Ramos (cell line): ENCODE measurements at regions not wholly inside any gene's neighbourhood (a gene's known extent, or its start where the extent isn't known, plus 50 kb on each side); places are given as distances from the start of the nearest gene placed in this dataset.
"Not testable (repeated sequence)": the region's sequence is repeated elsewhere in the genome, so short reads cannot be mapped to it uniquely, and the experiment has no call there.

Experiments used
- in situ Hi-C: fragments of 300-500 bp; cut with MboI; formaldehyde crosslinking; loops from one replicate; pipeline ENCODE4 v1.14.3; 2022; ENCODE audit warnings: low sequenced_read_pairs; ENCODE audit not compliant: unreplicated experiment

- in situ Hi-C loops: no loop called here
Measured at GRCh38 chr6:26230351-26230750, 134.6 kb upstream of the BTN3A2 start.

DNA sequence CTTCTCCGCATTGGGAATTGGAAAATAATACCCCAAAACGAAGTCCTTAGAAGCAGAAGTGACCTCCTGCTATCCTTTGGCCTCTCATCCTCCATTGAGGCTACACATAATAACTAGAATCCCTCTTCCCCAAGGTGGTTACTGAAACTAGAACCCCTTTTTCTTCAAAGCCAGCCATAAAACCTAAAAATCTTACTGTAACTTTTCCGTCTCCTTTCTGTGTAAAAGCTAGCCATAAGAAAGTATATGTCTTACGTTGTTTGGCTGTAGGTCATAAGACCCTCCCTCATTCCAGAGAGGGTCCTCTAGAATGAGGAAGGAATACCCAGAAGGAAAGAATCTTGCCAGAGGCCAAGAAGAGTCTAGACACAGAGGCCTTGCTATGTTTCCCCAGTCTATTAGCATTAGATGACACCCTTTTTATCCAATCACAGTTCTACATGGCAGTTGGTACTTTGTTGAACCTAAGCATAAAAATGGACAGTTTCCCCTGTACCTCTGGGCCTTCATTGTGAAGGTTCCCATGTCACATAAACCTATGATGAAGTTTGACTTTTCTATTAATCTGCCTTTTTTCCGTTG lies 133.9 kb upstream of the BTN3A2 start:
- in situ Hi-C loops: no loop called here

- in situ Hi-C loops: no loop called here
Measured at GRCh38 chr6:26232306-26232939, 132.6 kb upstream of the BTN3A2 start.

DNA sequence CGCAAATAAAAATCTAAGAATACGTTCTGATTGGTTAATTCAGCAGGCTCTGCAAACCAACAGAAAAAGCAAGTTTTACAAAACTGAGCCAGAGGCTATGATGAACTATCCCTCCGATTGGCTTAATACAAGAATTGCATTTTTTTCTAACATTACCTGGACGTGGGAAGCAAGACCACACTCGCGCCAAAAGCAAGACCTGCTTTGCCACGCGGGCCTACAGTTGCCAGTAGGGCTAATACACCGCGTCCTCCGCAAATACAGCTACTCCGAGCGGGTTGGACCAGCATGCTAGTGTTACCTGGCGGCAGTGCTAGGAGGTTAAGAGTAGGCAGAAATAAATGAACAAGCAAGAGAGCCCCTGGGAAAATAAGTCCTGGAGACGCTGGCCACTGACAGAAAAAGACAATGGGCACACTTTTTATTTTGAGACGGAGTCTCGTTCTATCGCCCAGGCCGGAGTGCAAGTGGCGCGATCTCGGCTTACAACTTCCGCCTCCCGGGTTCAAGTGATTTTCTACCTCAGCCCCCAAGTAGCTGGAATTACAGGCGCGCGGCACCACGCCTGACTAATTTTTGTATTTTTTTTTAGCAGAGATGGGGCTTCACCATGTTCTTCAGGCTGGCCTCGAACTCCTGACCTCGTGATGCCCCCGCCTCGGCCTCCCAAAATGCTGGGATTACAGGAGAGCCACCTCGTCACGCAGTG lies 131.9 kb upstream of the BTN3A2 start:
- in situ Hi-C loops: no loop called here

- in situ Hi-C loops: no loop called here
Measured at GRCh38 chr6:26233649-26234420, 131.2 kb upstream of the BTN3A2 start.

DNA sequence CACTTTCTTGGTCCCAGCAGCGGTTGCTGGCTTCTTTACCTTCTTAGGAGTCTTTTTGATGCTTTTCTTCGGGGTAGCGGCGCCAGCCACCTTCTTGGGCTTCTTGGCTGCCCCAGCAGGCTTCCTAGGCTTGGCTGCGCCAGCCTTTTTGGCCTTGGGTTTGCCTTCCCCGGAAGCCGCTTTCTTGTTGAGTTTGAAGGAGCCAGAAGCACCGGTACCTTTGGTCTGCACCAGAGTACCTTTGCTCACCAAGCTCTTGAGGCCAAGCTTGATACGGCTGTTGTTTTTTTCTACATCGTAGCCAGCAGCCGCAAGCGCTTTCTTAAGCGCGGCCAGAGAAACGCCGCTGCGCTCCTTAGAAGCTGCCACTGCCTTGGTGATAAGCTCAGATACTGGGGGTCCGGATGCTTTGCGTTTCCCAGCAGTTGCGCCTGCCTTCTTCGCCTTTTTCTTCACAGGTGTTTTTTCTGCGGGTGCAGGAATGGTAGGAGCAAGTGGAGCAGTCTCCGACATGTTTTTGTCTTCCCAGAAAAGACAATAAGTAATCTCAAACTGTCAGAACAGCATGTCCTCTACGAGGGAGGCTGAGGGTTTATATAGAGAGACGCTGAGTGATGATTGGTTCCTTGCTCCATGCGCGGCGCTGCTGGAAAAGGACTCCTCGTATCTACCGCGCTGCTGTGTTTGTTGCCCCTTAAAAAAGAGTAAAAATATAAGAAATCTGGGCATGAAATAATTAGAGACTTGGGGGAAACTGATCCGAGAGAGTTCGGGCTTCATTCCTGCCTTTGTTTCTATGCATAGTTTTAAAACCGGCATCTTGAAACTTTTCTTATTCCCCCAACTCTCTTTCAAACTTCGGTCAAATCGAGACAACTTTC lies 130.3 kb upstream of the BTN3A2 start:
- in situ Hi-C loops: no loop called here

GRCh38 chr6:26235302-26235670 lies 129.7 kb upstream of the BTN3A2 start:
- in situ Hi-C loops: no loop called here

DNA sequence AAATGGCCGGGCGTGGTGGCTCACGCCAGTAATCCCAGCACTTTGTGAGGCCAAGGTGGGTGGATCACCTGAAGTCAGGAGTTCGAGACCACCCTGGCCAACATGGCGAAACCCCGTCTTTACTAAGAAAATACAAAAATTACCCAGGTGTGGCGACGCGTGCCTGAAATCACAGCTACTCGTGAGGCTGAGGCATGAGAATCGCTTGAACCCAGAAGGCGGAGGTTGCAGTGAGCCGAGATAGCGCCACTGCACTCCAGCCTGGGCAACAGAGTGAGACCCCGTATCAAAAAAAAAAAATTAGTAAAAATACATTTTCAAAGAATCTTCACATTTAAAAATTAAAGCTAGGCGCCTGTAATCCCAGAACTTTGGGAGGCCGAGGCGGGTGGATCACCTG lies 125.6 kb upstream of the BTN3A2 start:
- in situ Hi-C loops: not testable (repeated sequence)

GRCh38 chr6:26240157-26241032 lies 124.6 kb upstream of the BTN3A2 start:
- in situ Hi-C loops: no loop called here

DNA sequence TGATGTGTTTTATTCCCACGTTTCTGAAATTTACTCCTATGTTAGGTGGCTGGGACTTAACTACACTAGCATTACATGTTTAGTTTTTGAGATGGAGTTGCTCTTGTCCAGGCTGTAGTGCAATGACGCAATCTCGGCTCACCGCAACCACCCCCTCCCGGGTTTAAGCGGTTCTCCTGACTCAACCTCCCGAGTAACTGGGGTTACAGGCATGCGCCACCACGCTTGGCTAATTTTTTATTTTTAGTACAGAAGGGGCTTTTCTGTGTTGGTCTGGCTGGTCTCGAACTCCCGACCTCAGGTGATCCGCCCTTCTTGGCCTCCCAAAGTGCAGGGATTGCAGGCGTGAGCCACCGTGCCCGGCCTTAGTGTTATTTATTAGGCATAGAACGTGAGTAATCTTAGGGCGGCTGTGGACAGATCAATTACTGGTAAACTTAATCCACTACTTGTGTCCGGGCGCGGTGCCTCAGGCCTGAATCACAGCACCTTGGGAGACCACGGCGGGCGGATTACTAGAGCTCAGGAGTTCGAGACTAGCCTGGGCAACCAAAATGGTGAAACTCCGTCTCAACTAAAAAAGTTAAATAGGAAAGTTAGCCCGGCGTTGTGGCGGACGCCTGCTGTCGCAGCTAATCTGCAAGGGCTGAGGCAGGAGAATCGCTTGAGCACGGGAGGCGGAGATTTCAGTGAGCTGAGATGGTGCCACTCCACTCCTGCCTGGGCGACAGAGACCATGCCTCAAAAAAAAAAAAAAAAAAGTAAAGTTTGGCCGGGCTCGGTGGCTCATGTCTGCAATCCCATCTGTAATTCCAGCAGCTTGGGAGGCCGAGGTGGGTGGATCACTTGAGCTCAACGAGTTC lies 123.7 kb upstream of the BTN3A2 start:
- in situ Hi-C loops: no loop called here

DNA sequence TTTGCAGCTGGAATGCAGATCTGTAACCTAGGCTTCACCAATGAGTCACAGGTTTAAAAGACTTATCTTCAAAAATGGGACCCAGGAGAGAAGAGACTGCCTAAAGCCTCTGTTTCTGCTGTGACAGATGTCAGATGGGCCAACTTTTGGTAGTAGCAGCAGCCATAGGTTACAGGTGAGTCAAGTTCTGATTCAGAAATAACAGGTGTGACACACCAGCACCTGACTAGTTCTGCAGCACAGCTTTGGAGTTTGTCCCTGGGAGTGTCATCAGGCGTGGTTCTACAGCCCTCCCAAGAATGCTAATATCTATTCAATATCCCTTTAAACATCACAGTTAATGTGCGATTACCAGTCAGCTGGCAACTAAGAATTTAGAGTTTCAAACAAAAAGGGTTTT lies 121.9 kb upstream of the BTN3A2 start:
- in situ Hi-C loops: no loop called here

DNA sequence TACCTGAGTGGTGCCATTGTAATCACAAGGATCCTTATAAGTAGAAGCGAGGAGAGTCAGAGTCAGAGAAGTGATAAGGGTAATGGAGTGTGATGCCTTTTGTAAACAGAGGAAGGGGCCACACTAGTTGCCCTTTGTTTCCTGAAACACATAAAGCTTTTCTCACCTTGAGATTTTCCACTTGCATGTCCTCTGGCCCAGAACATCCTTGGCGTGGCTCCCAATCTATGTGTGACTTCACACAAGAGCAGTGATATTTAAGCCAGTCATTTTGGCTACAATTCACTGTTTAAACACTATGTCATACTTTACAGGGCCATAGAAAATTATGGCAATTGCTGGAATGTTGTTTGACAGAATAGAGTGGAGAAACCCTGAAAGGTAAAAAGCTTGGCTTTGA lies 121.2 kb upstream of the BTN3A2 start:
- in situ Hi-C loops: no loop called here

DNA sequence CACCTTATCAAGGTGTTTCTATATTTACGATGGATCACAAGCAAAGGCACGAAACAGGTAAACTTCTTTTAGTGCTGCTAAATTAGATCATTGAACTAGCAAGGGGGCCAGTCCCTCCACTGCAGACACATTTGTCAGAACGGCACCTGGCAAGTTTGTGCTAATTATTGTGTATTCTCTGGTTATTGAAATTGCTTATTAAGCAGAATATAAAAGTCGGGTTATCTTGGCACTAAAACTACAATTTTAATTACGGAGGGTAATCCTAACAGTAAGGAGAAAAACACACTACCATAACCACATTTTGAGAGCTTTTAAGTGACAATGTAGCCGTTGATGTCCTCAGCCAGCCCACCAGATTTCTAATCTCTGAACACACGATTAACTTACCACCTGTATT lies 118.9 kb upstream of the BTN3A2 start:
- in situ Hi-C loops: no loop called here

DNA sequence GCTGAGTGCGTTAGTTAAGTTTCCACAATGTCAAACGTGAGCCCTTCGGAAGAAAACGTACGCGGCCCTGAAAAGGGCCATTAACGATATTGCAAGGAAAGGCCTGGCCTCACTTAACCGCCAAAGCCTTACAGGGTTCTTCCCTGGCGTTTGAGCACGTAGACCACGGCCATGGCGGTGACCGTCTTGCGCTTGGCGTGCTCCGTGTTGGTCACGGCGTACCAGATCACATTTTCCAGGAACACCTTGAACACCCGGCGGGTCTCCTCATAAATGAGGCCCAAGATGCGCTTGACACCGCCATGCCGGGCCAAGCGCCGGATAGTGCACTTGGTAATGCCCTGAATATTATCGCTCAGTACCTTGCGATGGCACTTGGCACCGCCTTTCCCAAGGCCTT lies 118.4 kb upstream of the BTN3A2 start:
- in situ Hi-C loops: no loop called here

GRCh38 chr6:26249707-26249956 lies 115.4 kb upstream of the BTN3A2 start:
- in situ Hi-C loops: no loop called here

DNA sequence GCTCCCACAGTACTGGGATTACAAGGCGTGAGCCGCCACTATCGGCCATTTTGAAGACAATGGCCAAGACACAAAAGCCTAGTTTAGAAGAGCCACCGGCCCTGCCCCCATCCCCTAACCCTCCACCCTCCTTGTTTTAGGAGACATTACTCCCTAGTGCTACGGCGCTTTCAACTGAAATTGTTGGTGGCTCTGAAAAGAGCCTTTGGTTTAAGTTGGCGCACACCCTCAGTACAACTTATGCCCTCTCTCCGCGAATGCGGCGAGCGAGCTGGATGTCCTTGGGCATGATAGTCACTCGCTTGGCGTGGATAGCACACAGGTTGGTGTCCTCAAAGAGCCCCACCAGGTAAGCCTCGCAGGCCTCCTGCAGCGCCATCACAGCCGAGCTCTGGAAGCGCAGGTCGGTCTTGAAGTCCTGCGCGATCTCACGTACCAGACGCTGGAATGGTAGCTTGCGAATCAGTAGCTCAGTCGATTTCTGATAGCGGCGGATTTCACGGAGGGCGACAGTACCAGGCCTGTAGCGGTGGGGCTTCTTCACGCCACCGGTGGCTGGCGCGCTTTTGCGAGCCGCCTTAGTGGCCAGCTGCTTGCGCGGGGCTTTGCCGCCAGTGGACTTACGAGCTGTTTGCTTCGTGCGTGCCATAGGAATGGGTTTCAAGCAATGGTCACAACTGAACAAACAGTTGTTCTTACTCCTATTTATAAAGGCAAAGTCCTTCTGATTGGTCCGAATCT lies 114.9 kb upstream of the BTN3A2 start:
- in situ Hi-C loops: no loop called here

DNA sequence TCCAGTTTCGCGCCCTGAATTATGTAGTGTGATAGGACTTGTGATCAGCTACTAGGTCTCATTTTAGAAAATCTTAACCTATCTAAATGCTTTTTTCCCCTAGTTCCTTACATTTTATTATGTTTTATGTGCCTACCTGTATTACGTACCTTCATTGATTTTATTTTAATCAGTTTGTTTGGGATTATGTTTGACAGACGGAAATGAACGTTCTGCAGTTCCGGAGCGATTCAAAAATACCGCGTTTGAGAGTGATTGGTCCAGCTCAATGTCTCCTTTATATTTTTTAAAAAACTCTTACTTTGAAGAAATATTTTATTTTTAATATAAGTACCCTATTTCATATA lies 114.3 kb upstream of the BTN3A2 start:
- in situ Hi-C loops: no loop called here
